Activated B cell treated with CpG ODN at 0.5 μM for 24 hours (primary cell): ENCODE measurements at regions not wholly inside any gene's neighbourhood (a gene's known extent, or its start where the extent isn't known, plus 50 kb on each side); places are given as distances from the start of the nearest gene placed in this dataset.

Experiments used
- ATAC-seq: fragments of 200-7000 bp; cut with Tn5 transposase; one replicate; pipeline ENCODE4 v1.10.0; 2021; ENCODE audit warnings: low read depth, mild to moderate bottlenecking, moderate library complexity
- CTCF ChIA-PET: fragments of 350-600 bp; sonication (Branson Sonifier 250); formaldehyde crosslinking; loops from one replicate; lab custom pipeline; 2021; ENCODE audit warnings: antibody characterized with exemption; lab: Charles Lee
- POLR2A ChIA-PET: fragments of 350-600 bp; sonication (Branson Sonifier 250); formaldehyde crosslinking; loops from one replicate; lab custom pipeline; 2021; ENCODE audit warnings: antibody characterized with exemption; lab: Charles Lee
- DNase-seq: peaks from one replicate; pipeline ENCODE4 v3.0.0; 2022
- H3K27ac Mint-ChIP-seq: one replicate; pipeline ENCODE4 v1.8.0; 2020; ENCODE audit warnings: mixed read lengths
- H3K27me3 Mint-ChIP-seq: one replicate; pipeline ENCODE4 v1.8.0; 2021; ENCODE audit warnings: mixed read lengths
- H3K36me3 Mint-ChIP-seq: one replicate; pipeline ENCODE4 v1.8.0; 2021; ENCODE audit warnings: low read depth, mixed read lengths
- H3K4me1 Mint-ChIP-seq: one replicate; pipeline ENCODE4 v1.8.0; 2021; ENCODE audit warnings: mixed read lengths
- H3K4me3 Mint-ChIP-seq: one replicate; pipeline ENCODE4 v1.8.0; 2020; ENCODE audit warnings: mild to moderate bottlenecking, mixed read lengths
- H3K9me3 Mint-ChIP-seq: one replicate; pipeline ENCODE4 v1.8.0; 2020; ENCODE audit warnings: mixed read lengths
- intact Hi-C: fragments of 100-400 bp; cut with micrococcal nuclease; formaldehyde crosslinking; loops from one replicate; pipeline ENCODE4 v1.15.1; 2024
- TF ChIP-seq, protein P1 (sequence below): fragments of 200-600 bp; IDR thresholded peaks from one replicate; pipeline ENCODE4 v1.8.0; 2022; ENCODE audit warnings: antibody characterized with exemption, mild to moderate bottlenecking

DNA sequence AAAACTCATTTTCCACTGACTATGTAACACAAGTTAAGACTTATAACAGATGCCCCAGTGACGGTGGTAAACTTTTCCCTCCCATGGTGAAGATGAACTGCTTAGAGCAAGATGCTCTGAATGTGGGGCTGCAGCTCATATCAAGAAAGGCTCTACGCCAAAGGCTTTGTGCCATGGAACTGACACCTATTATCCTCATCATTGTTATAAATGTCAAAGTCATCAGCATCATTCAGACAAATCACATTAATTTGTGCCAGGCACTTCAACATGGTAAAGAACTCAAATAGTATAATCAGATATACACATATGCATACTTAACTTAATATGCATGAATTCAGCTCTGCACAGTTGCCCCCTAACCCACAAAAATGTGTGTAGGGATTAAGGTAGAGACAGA lies 305.9 kb upstream of the ATP10B start:
- ChIA-PET POLR2A (no interaction called here), CTCF (no interaction called here)
- H3K9me3 Mint-ChIP-seq = peaks cover 8% of the 10 kb centered on the region
- H3K36me3 Mint-ChIP-seq = no peaks in the 10 kb centered on the region
- H3K27ac Mint-ChIP-seq = no peak overlapping the region
- intact Hi-C loops = no loop called here
- H3K4me3 Mint-ChIP-seq = no peak overlapping the region
- no peaks in the 10 kb centered on the region for H3K27me3 Mint-ChIP-seq
- TF ChIP-seq, protein P1, sequence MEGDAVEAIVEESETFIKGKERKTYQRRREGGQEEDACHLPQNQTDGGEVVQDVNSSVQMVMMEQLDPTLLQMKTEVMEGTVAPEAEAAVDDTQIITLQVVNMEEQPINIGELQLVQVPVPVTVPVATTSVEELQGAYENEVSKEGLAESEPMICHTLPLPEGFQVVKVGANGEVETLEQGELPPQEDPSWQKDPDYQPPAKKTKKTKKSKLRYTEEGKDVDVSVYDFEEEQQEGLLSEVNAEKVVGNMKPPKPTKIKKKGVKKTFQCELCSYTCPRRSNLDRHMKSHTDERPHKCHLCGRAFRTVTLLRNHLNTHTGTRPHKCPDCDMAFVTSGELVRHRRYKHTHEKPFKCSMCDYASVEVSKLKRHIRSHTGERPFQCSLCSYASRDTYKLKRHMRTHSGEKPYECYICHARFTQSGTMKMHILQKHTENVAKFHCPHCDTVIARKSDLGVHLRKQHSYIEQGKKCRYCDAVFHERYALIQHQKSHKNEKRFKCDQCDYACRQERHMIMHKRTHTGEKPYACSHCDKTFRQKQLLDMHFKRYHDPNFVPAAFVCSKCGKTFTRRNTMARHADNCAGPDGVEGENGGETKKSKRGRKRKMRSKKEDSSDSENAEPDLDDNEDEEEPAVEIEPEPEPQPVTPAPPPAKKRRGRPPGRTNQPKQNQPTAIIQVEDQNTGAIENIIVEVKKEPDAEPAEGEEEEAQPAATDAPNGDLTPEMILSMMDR = no peak
- no peaks in the 10 kb centered on the region for H3K4me1 Mint-ChIP-seq
- no peak for DNase-seq
- ATAC-seq = no peak

DNA sequence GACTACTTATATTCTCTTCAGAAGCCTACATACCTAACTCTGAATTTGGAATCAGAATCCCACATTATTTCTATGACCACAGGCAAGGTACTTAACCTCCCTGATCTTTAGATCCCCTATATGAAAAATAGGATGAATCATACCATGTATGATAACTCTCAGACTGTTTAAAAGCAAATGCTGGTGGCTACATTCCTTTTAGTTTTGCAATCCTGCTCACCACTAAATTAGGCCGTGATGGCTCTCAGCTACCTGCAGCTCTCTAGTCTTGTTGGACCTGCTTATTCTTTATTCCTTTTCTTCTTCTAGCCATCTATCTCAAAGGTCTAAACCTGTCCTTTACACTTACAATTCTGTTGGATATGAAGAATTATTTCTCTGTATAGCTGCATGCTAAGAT lies 303.4 kb upstream of the ATP10B start:
- ChIA-PET POLR2A (no interaction called here), CTCF (no interaction called here)
- intact Hi-C loops = no loop called here
- Mint-ChIP-seq H3K36me3 (no peaks in the 10 kb centered on the region), H3K4me1 (no peaks in the 10 kb centered on the region), H3K4me3 (no peak overlapping the region), H3K27me3 (no peaks in the 10 kb centered on the region), H3K27ac (no peak overlapping the region), H3K9me3 (peaks cover 8% of the 10 kb centered on the region)
- DNase-seq (no peak), ATAC-seq (no peak)
- TF ChIP-seq, protein P1 = no peak

DNA sequence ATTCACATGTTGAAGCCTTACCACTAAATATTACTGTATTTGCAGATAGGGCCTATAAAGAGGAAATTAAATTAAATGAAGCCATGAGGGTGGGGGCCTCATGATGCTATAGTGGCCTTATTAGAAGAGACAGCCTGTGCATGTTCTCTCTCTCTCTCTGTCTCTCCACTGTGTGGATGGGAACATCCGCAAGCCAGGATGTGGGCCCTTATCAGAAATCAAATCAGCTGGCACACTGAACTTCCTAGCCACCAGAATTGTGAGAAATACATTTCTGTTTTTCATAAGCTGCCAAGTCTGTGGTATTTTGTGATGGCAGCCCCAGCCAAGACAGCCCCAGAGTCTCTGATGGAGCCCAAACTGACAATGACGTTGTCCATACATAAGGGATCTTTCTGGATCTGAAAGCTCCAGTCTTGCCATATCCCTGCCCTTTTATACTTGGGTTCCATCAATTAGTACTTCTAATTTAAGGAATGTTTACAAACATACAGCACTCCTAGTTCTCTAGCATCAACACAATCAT lies 300.5 kb upstream of the ATP10B start:
- Mint-ChIP-seq H3K4me3 (no peak overlapping the region), H3K4me1 (no peaks in the 10 kb centered on the region), H3K9me3 (peaks cover 8% of the 10 kb centered on the region), H3K27me3 (no peaks in the 10 kb centered on the region), H3K36me3 (no peaks in the 10 kb centered on the region), H3K27ac (no peak overlapping the region)
- DNase-seq = no peak
- intact Hi-C loops = no loop called here
- ChIA-PET POLR2A (no interaction called here), CTCF (no interaction called here)
- TF ChIP-seq, protein P1 = no peak
- no peak for ATAC-seq

DNA sequence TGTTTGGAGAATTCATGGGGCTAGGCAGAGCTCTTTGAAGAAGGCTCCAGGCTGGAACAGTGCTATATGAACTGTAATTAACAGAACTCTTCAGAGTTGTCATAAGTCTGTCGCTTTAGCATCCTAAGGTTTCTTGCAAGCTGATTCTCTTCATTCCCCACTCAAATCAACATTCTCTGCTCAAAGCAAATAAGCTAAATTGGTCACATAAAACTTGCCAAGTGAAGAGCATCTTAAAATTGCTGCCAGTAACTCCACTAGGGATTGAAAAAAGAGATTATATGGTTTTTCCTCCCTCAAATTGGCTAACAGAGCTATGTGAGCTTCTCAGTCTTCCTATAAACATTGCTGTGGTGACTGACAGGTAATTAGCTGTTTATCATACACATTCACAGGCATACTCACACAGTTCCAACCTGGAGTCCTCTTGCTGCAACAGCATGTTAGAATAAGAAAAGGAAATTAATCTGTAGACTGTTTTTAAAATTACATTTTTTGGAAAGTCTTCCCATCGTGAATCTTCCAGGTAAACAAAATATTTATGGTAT lies 298.5 kb upstream of the ATP10B start:
- Mint-ChIP-seq H3K36me3 (no peaks in the 10 kb centered on the region), H3K4me3 (no peak overlapping the region), H3K9me3 (peaks cover 7% of the 10 kb centered on the region), H3K27me3 (no peaks in the 10 kb centered on the region), H3K27ac (no peak overlapping the region), H3K4me1 (no peaks in the 10 kb centered on the region)
- ATAC-seq = no peak
- TF ChIP-seq, protein P1 = no peak
- ChIA-PET POLR2A (no interaction called here), CTCF (no interaction called here)
- intact Hi-C loops = no loop called here
- no peak for DNase-seq

DNA sequence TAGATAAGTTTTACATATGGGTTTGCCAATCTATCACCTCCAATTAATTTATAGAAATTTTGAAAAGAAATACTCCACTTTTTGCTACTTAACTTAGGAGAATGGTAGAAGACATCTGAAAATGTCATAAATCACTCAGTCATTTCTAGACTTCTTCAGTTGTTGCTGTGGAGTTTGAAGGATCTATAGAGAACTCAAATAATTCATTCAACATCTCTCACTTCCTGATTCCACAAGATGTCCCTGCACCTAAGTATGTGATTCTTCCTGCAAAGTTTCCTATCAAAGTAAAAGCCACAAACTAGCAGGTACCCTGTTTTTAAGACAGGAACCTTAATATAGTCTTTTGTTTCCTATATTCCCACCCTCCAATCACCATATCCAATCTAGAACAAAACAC lies 297.1 kb upstream of the ATP10B start:
- ChIA-PET CTCF (no interaction called here), POLR2A (no interaction called here)
- no peak for DNase-seq

More for the DNA sequence above, 297.1 kb upstream of the ATP10B start:
- intact Hi-C loops = no loop called here
- H3K4me1 Mint-ChIP-seq = no peaks in the 10 kb centered on the region
- no peaks in the 10 kb centered on the region for H3K27me3 Mint-ChIP-seq
- no peak overlapping the region for H3K4me3 Mint-ChIP-seq
- no peaks in the 10 kb centered on the region for H3K36me3 Mint-ChIP-seq
- TF ChIP-seq, protein P1 = no peak
- no peak for ATAC-seq
- no peak overlapping the region for H3K27ac Mint-ChIP-seq
- peaks cover 9% of the 10 kb centered on the region for H3K9me3 Mint-ChIP-seq
